ENCODE measurements at regions not wholly inside any gene's neighbourhood (a gene's known extent, or its start where the extent isn't known, plus 50 kb on each side); places are given as distances from the start of the nearest gene placed in this dataset.
"Not testable (repeated sequence)": the region's sequence is repeated elsewhere in the genome, so short reads cannot be mapped to it uniquely, and the experiment has no call there.

DNA sequence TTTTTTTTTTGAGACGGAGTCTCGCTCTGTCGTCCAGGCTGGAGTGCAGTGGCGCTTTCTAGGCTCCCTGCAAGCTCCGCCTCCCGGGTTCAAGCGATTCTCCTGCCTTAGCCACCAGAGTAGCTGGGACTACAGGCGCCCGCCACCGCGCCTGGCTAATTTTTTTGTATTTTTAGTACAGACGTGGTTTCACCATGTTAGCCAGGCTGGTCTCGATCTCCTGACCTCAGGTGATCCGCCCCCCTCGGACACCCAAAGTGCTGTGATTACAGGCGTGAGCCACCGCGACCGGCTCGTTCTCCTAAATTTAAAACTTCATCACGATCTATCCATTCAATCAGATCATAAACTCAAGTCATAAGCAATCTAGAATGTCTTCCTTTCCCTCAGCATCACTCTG is 359.5 kb upstream of the BRINP3 start:
- not testable (repeated sequence) for DNase-seq (ENCODE audit: low spot score)

DNA sequence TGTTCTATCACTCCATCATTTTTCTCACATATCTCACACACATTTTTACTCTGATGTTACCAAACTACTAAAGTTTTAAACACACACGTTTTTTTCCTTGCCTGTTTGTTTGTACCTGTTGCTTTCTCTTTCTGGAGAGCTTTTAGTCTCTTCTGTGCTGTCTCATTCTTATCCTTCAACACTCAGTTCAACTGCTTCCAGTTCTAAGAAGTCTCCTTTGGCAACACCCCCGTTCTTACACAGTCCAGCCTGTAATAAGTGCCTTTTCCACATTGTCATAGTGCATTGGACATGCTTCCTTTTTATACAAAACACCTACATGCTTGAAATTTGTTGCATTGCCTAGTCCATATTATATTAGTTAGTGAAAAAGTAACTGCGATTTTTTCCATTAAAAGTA is 360.2 kb upstream of the BRINP3 start:
- no peak for DNase-seq (ENCODE audit: low spot score)

DNA sequence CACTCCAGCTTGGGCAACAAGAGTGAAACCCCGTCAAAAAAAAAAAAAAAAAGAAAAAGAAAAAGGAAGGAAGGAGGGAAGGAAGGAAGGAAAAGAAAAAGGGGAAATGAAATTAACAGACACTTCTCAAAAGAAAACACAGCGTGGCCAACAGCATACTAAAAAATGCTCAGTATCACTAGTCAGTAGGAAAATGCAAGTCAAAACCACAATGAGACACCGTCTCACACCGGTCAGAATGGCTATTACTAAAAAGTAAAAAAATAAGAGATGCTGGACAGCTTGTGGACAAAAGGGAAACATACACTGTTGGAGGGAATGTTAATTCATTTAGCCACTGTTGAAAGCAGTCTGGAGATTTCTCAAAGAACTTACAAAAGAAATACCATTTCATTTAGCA is 369.5 kb upstream of the BRINP3 start:
- DNase-seq (ENCODE audit: low spot score), result no peak

DNA sequence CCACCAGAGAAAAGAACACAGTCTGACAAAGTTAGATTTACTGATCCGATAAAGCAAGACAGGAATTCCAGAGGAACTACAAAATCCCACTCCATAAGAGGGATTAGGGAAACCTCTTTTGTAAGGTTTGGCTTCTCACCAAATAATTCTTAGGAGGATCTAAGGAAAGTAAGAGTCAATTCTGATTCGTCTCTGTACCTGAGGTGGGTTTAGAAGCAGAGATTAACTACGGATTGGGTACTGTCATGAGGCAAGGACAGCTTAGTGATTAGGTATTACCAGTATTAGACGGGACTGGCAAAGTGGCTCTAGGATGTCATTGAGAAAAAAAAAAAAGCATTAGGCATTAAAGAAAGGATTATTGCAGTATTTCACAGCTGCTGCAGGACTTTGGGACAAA is 371.7 kb upstream of the BRINP3 start:
- no peak for DNase-seq (ENCODE audit: low spot score)

DNA sequence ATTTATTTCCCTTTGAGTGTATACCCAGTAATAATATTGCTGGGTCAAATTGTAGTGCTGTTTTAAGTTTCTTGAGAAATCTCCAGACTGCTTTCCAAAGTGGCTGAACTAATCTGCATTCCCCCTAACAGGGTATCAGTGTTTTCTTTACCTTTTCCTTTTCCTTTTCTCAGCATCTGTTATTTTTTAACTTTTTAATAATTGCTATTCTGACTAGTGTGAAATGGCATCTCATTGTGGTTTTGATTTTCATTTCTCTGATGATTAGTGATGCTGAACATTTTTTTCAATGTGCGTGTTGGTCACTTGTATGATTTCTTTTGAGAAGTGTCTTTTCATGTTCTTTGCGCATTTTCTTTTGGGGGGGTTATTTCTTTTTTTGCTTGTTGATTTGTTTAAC is 374.9 kb upstream of the BRINP3 start:
- DNase-seq (ENCODE audit: low spot score), result no peak

DNA sequence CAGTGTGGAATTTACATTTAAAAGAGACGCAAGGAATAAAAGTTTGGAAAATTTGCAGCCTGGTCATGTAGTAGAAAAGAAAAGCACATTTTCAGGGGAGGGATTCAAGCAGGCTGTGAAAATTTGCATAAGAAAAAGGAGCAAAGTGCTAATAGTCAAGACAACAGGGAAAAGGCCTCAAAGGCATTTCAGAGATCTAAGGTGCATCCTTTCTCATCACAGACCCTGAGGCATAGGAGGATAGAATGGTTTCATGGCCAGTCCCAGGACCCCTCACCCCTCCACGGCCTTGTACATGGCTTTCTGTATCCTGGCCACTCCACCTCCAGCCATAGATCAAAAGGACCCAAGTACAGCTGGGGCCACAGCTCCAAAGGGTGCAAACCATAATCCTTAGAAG is 380.5 kb upstream of the BRINP3 start:
- no peak for DNase-seq (ENCODE audit: low spot score)

DNA sequence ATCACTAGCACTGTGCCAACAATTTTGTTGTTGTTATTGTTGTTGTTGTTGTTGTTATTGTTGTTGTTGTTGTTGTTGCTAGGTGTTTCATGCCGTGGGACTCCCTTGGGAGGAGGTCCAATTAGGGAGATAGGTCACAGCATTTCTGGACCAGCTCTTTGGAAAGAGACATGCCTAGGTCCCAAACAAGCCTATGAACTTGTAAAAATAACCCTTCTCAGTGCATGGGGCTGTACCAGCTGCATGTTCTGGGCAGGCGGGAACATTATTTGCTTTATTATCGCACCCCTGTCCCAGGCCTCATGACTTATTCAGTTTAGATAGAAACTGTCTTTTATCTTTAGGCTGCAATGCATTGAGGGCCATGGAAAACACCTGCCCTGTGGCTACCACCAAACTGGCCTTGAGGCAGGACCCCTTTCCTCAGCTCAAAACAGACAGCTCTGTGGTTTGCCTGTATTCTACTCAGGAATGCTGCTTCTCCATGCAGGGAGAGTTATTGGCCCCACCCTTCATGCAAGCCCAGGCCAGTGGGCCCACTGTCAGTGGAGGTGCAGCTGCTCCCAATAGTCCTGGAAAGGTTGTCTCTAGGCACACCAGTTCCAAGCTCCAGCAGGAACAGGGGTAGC is 386.5 kb upstream of the BRINP3 start:
- DNase-seq (ENCODE audit: low spot score), result no peak

DNA sequence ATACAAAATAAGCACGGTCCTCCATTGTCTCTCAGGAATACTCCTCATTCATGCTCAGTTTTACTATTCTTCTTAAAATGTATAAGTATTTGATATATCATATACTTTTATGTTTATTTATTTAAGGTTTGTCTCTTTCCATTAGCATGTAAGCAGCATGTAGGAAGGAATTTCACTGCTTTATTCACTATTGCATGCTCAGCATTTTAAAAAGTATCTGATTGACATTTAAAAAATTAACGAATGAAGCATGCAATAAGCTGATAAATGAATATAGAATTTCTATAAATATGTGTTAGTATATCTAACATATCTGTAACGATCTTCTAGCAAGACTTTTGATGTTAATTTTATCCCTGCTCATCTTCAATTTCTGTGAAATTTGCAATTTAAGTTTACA is 402.7 kb upstream of the BRINP3 start:
- DNase-seq (ENCODE audit: low spot score), result no peak

DNA sequence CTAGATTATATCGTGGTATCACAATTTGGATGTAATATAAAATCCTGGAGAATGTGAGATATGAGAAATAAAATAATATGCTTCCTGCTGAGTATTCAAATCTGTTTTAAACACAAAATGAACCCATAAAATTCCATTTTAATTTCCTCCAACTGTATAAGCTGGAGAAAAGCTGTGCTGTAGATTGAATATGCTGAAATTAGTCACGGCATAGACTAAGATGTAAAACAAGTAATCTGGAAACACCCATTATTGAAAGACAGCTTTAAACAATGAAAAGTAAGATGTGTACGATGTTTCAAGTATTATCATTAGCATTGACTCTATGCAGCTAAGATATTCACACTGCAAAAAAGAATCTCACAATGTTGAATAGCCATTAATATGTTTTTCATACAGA is 403.4 kb upstream of the BRINP3 start:
- DNase-seq (ENCODE audit: low spot score), result no peak

DNA sequence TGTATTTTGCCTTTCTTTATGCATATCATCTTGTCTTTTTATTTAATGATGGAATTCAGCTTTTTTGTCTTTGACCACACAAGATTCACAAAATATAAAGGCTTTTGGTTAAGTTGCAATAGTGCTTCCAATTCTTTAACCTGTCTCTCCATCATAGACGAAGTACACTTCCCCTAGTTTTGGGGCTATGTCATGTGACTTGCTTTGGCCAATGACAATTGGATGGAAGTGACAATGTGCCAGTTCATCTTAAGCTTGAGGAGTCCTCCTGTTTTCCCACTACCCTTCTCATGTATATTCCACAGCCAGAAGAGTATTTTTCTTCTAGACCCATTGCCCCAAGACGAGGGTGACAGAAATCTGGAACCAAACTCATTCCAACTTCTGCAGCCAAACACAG is 419.6 kb upstream of the BRINP3 start:
- no peak for DNase-seq (ENCODE audit: low spot score)

DNA sequence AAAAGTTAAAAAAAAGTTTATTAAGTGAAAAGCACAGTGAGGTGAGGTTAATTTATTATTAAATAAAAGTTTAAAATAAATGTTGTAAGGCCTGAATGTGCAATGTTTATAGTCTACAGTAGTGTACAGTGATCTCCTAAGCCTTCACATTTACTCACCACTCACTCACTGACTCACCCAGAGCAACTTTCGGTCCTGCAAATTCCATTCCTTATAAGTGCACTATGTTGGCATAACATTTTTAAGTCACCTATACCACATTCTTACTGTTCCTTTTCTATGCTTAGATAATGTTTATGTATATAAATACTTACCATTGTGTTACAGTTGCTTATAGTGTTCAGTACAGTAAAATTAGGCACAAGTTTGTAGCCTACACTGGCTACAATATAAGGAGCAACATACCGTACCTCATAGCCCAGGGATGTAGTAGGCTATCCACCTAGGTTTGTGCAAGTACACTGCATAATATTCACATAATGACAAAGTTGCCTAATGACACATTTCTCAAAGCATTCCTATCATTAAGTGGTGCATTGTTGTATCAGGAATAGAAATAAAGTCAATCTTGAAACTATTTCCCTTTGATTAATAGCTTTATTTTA is 426.5 kb upstream of the BRINP3 start:
- DNase-seq (ENCODE audit: low spot score), result no peak

DNA sequence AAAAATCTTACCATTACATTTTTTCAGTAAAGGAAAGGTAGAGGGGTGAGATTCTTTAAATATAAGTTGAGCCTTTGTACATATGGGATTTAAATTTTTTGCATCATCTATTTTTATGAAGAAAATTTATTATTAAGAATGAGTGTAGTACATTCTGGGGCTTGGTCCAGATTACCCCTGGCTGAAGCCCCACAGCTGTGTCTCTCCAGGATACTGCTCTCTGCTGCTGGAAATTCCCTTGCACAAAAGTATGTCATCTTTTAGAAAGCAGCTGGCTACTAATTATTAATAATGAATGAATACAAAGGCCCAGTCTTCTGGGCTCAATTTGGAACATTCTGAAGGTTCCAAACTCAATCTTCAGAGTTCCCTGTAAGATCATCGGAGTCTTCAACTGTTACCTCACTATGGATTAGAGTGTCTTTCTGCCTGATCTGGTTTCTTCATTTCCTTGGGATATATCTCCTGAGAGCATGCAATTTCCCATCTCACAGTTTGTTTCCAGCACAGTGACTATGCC is 428.6 kb upstream of the BRINP3 start:
- DNase-seq (ENCODE audit: low spot score), result no peak

DNA sequence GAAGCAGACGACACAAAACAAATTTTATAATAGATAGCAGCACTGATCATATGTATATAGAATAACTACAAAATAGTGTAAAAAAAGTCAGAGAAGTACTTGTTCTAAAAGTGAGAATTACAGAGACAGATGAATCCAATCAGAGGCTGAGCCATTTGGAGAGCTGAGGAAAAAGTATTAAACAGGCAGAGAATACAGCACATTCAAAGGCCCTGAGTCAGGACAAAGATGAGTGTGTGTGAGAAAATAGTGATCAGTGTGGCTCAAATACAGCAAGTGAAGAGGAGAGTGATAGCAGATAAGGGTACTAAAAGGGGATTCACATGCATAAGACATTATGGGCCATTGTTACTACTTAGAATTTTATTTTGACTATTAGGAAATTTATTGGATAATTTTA is 430.6 kb upstream of the BRINP3 start:
- no peak for DNase-seq (ENCODE audit: low spot score)

DNA sequence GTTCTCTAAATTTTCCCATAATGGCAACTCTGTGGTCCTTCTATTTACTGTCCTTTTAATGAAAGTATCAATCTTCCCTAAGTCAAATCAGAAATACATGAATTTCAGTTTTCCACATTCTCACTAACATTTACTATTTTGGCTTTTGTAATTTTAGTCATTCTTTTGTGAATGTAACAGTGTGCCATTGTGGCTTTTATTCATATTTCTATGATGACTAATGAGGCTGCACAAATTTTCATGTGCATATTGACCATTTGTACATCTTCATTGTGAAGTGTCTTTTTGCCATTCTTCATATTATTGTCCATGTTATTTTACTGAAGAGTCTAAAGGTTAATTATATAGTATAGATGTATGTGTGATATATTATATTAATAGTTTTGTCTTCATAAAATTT is 431.0 kb upstream of the BRINP3 start:
- DNase-seq (ENCODE audit: low spot score), result no peak

DNA sequence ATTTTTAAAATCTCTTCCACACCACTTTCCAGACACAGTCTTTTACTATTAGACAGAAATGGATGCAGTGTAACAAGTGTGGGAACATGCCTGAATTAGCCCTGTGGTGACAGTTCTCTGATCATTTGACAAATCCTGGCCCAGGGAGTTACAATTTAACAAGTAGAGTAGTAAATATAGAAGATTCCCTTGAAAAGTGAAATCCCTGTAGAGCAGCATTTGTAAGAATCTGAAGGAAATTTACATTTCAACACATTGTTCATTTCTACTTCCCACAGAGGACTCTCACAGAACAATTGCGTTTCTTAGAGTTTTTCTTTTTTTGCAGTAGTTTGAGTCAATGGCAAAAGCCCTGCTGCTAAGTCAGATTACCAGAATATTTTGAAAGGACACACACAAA is 458.3 kb upstream of the BRINP3 start:
- no peak for DNase-seq (ENCODE audit: low spot score)

DNA sequence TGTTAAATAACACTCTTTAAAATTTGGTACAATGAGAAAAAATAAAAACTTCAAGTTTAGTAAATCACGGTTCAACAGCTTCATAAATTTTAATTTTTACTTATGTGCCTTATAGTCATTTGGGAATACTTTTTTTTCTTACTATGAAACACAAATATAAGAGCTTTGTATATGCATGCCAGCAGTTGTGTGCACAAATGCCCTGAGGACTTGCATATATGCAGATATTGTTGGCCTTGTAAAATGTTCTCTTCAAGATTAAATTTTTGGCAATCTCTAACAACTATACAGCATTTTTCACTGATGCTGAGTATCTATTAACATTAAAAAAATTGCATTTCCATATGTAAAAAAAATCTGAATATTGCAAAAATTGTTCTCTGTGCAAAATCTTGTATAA is 458.7 kb upstream of the BRINP3 start:
- no peak for DNase-seq (ENCODE audit: low spot score)

DNA sequence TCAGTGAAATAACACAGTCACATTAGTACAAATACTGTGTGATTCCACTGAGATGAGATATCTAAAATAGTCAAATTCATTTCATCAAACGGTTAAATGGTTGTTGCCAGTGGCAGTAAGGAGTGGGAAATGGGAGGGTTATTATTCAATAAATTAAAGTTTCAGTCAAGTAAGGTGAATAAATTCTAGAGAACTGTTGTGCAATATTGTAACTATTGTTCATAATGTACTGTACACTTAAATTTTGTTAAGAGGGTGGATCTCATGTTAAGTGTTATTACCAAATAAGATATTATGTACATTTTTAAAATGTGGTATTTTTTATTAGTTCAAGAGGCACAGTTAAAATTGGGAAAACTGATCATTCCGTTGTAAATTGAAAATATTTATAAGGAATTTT is 463.3 kb upstream of the BRINP3 start:
- no peak for DNase-seq (ENCODE audit: low spot score)

DNA sequence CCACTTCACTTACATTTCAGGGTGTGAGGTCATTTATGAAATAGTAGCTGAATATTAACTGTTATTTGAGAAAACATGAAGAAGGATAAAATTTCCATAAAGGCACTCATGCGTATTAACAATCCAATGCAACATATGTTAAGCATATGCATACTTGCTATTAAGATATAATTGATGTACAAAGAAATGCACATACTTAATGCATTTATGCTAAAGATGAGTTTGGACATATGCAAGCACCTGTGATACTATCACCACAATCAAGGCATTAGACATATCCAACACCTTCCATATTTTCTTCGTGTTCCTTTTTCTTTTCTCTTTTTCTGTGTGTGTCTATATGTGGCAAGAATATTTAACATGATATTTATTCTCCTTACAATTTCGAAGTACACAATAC is 464.8 kb upstream of the BRINP3 start:
- DNase-seq (ENCODE audit: low spot score), result no peak

DNA sequence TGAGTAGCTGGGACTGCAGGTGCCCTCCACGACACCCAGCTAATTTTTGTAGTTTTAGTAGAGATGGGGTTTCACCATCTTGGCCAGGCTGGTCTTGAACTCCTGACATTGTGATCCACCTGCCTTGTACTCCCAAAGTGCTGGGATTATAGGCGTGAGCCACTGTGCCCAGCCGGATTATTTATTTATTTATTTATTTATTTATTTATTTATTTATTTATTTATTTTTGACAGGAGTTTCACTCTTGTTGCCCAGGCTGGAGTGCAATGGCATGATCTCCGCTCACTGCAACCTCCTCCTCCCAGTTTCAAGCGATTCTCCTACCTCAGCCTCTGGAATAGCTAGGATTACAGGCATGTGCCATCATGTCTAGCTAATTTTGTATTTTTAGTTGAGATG is 466.1 kb upstream of the BRINP3 start:
- DNase-seq (ENCODE audit: low spot score), result not testable (repeated sequence)

DNA sequence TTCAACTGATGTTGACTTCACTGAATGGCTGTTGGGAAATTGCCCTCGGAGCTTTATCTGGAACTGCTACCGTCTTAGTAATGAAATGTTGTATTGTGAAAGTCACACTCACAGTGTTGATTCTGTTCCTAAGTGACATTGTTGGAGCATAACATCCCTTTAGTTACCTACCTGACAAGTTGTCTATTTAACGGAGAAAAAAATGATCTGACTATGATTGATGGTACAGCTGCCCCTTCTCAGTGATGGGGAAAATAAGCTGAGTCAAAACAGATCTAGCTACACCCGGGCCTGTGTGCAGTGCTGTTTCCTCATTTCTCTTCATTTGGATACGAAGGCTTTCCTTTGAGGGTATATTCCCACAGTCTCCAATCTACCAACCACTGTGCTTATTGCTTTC is 472.3 kb upstream of the BRINP3 start:
- no peak for DNase-seq (ENCODE audit: low spot score)

DNA sequence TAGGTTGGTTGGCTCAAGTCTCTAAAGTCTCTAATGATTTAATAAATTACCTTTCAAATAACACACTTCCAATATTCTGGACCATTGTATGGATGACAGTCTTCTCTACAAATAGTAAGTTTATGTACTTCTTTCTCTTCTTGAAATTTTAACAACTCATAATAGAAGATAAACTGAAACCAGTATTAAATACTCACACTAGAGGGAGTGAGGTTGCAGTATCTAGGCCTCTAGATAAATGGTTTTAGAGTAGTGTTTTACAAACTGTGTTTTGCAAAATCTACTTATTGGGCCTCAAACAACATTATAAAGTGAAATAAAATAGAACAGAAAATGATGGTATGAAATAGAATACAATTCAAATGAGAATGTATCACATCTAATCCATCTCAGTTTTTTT is 479.9 kb upstream of the BRINP3 start:
- DNase-seq (ENCODE audit: low spot score), result no peak

DNA sequence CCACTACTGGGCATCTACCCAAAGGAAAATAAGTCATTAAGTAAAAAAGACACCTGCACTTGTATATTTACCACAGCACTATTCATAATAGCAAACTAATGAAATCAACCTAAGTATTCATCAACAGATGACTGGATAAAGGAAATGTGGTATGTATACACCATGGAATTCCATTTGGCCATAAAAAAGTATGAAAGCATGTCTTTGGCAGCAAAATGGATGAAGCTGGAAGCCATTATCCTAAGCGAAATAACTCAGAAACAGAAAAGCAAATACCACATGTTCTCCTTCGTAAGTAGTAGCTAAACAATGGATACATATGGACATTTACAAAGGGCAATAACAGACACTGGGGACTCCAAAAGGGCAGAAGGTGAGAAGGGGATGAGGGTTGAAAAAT is 485.7 kb upstream of the BRINP3 start:
- no peak for DNase-seq (ENCODE audit: low spot score)

DNA sequence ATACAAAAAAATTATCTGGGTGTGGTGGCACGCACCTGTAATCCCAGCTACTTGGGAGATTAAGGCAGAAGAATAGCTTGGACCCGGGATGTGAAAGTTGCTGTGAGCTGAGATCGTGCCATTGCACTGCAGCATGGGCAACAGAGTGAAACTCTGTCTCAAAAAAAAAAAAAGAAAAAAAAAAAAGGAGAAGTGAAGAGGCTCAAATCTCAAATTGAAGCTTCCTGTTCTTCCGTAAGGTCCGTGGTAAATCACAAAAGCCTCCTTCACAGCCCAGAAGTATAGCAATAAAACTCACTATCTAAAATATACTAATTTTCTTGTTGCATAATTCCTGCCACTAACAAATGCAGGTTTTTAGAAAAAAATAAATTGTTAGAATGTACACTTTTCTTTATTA is 498.2 kb upstream of the BRINP3 start:
- DNase-seq (ENCODE audit: low spot score), result no peak

DNA sequence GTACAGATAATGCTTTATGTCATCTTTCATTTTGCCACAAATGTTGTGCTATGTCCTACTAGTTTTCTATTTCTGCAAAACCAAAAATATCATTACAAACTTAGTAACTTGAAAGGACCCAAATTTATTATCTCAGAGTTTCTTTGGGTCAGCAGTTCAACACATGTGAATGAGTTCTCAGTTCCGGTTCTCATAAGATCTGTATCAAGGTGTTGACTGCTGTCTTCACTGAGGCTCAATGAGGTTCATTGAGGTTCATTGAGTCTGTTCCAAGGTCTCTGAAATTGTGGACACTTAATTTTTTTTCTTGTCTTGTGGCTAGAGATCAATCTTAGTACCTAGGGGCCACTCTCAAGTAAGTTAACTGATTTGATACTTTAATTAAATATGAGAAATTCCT is 525.1 kb upstream of the BRINP3 start:
- DNase-seq (ENCODE audit: low spot score), result no peak

Data from putamen (tissue), 1 donor.